ENCODE measurements at regions not wholly inside any gene's neighbourhood (a gene's known extent, or its start where the extent isn't known, plus 50 kb on each side); places are given as distances from the start of the nearest gene placed in this dataset.
"Not testable (repeated sequence)": the region's sequence is repeated elsewhere in the genome, so short reads cannot be mapped to it uniquely, and the experiment has no call there.

DNA sequence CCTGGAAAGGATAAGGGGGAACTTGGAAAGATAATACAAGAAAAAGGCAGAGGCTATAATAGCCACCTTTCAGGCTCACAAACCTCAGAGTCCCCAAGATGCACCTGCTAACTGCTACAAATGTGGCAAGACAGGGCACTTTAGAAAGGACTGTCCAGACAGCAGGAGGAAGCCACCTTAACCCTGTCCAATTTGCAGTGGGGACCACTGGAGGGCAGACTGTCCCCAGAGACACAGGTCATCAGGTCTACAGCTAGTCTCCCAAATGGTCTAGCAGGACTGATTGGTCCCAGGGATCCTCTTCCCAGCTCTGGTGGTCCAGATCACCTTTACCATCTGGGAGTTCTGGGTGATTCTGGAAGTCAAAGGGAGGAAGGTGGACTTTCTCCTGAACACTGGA lies 882.5 kb upstream of the GBE1 start:
- no peak for DNase-seq (ENCODE audit: low spot score)

DNA sequence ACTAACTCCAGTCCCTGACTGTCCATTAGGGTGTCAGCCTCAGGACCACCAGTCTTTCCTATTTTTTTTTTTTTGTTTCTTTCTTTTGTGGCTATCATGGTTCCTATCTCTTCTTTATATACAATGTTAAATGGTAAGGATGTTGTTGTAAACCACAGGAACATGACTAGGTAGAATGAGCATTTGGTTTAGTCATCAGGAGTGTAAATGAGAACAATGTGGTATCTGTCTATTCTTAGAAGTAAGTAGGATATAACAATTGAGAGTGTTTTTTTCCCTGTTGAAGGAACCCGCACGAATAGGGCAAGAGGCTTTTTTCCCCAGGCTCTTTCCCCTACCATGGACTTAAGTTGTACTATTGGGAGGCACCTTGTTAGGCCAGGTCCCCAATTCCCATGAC lies 880.3 kb upstream of the GBE1 start:
- intact Hi-C loops (cut with DNase I): no loop called here
- DNase-seq (ENCODE audit: low spot score): no peak

More for the DNA sequence above, 882.5 kb upstream of the GBE1 start:
- intact Hi-C loops (cut with DNase I): no loop called here

DNA sequence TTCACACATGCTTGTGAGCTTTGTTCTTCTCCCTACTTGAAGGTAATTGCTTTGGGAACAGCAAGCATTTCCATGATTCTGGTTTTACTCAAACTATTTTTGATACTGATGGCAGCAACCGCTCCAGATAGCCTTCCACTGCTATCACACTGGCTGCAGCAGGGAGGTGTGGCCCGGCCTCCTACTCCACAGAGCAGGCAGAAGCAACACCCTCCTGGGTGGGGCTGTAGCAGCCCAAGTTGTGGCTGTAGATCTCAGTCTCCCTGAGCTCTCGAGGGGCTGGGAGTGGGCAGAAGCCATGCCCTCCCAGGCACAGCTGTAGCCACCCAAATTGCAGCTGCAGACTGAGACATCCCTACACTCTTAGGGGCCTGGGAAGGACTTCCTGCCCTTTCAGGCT lies 878.8 kb upstream of the GBE1 start:
- no peak for DNase-seq (ENCODE audit: low spot score)
- intact Hi-C loops (cut with DNase I): no loop called here

DNA sequence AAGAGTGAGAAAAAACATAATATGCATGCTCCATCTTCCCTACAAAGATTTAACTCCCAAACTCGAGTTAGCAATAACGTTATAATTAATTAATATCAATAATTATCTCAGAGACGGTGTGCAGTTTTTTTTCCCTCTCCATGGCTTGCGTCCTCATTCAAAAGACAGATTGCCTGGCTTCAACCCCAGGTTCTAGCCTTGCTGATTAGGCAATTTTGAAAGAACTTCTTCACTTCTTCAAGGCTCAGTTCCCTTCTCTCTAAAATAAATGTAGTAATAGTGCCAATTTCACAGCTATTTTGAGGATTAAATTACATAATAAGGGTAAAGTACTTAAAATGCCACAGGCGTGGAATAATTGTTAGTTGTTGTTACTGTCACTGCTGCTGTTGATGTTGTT lies 876.1 kb upstream of the GBE1 start:
- no peak for DNase-seq (ENCODE audit: low spot score)
- intact Hi-C loops (cut with DNase I): no loop called here

DNA sequence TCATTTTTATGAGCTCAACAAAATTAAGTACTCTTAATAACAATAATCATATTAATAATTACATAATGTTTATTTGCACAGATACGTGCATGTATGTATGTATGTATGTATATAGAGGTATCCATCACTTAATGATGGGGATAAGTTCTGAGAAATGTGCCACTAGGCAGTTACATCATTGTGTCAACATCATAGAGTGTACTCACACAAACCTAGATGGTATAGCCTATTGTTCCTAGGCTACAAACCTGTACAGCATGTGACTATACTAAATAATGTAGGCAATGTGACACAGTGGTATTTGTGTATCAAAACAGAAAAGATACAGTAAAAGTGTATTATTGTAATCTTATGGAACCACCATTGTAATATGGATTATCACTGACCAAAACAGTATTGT lies 874.7 kb upstream of the GBE1 start:
- no peak for DNase-seq (ENCODE audit: low spot score)
- intact Hi-C loops (cut with DNase I): no loop called here

DNA sequence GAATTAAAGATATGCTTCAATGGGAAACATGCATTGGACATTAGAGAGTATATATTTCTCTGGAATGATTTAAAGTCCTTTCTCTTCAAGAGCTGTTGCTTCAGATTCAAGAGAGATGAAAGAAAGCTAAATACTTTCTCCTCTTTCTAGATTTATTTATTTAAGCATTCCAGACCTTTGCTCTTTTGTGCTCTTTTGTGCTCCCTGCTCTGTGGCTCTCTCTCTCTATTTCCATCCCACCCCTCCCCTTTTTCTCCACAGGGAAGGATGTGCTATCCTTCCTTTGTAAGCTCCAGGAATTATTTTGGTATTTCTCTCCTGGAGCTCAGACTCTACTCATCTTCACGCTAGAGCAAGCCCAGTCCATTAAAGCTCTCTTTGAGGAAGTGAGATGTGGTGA lies 871.9 kb upstream of the GBE1 start:
- no peak for DNase-seq (ENCODE audit: low spot score)
- intact Hi-C loops (cut with DNase I): no loop called here

DNA sequence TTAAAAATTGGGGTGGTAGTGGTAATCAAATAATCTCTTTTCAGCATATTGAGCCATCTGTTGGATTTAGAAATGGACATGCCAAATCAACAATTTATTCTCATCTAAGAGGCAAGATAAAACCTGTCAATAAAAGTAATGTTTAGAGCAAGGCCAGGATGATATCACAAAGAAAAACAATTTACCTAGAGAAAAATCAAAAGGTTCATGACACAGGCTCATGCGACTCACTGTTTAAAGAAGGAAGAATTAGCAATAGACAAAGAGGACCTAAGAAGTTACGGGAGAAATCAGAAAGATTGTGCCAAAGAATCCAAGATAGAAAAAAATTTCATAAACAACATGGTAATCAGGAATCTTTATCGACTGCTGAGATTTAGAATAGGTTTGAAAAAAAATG lies 868.5 kb upstream of the GBE1 start:
- intact Hi-C loops (cut with DNase I): no loop called here
- DNase-seq (ENCODE audit: low spot score): no peak

DNA sequence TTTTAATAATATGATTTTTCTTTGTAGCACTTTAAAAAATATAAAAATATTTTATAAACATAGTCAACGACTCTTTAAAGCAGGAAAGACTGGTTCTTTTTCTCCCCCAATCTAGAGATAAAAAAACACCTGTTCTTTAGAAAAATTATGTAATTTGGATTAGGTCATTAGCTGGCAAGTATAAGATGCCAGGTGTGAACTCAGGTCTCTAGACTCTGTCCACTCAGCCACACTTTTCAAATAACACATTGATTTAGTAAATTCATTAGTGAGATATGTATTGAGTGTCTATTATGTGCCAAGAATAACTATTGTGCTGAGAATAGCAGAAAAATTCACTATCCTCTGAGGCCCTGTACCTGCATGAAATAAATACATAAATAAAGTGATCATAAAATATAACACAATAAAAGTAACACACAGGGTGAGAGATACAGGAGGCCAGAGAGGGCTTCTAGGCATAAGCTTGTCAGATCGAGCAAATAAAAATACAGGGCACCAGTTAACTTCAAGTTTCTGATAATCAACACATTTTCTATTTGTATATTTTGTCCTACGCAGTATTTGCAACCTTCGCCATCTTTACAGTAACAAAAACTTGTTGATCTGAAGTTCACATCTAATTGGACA lies 867.1 kb upstream of the GBE1 start:
- intact Hi-C loops (cut with DNase I): no loop called here

DNA sequence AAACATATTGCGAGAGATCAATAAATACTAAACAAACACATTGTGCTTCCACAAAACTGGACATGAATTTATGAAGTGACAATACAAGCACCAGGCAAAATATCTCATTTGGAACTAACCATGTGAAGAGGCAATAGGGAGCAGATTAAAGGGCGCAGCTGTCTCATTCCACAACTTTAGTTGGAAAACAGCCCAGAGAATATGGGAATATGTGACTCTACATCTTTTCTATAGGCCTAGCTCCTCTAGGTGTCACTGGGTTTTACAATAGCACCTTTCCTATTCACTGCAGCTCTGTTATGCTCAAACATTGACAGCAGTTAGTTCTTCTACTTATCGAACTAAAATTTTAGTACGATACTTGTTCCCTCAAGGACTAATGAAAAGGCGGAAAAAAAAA lies 866.3 kb upstream of the GBE1 start:
- DNase-seq (ENCODE audit: low spot score): no peak
- intact Hi-C loops (cut with DNase I): no loop called here

More for the DNA sequence above, 867.1 kb upstream of the GBE1 start:
- no peak for DNase-seq (ENCODE audit: low spot score)

DNA sequence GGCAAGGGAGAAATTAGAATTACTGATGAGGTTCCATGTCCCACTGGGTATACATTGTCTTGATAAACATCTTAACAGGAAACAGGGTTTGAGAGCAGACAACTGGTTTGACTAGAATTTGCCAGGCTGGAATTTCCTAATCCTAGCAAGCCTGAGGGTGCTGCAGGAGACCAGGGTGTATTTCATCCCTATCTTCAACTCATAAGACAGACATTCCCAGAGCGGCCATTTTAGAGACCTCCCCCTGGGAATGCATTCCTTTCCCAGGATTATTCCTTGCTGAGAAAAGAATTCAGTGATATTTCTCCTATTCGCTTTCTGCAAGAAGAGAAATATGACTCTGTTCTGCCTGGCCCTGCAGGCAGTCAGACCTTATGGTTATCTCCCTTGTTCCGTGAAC lies 859.3 kb upstream of the GBE1 start:
- DNase-seq (ENCODE audit: low spot score); intact Hi-C loops (cut with DNase I): not testable (repeated sequence)

DNA sequence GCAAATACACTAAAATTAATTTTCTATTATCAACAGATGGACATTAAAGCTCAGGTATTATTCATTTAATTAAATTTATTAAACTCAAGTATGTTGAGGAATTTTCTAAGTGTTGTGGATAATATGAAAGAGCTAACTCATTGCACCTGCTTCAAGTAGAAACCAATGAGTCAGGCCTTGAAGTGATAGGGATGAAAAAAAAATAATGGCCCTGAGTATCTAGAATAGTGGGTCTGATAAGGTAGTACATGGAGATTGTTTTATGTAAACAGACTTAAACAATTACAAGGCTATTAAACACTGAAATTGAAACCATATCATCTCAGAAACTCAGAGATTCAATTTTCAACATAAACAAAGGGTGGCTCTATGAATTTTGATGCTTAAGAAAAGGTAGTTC lies 857.1 kb upstream of the GBE1 start:
- no peak for DNase-seq (ENCODE audit: low spot score)
- intact Hi-C loops (cut with DNase I): no loop called here

DNA sequence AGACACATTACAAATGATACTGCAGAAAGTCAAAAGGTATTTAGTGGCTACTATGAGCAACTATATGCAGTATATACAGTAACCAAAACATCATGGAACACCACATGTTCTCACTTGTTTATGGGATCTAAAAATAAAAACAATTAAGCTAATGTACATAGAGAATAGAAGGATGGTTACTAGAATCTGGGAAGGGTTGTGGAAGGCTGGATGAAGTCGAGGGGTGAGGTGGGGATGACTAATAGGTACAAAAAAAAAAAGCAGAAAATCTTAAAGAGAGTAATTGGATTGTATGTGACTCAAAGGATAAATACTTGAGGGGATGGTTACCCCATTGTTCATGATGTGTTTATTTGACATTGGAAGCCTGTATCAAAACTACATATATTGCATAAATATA lies 848.8 kb upstream of the GBE1 start:
- DNase-seq (ENCODE audit: low spot score): no peak
- intact Hi-C loops (cut with DNase I): no loop called here

DNA sequence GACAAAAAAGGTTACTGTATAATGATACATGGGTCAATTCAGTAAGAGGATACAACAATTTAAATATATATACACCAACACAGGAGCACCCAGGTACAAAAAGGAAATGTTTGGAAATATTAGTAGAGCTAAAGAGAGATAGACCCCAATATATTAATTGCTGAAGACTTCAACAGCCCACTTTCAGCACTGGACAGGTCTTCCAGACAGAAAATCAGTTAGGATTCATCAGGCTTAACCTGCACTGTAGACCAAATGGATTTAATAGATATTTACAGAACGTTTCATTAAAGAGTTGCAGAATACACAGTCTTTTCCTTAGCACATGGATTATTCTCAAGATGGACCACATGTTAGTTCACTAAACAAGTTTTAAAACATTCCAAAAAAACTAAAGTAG lies 845.9 kb upstream of the GBE1 start:
- DNase-seq (ENCODE audit: low spot score): no peak
- intact Hi-C loops (cut with DNase I): no loop called here

DNA sequence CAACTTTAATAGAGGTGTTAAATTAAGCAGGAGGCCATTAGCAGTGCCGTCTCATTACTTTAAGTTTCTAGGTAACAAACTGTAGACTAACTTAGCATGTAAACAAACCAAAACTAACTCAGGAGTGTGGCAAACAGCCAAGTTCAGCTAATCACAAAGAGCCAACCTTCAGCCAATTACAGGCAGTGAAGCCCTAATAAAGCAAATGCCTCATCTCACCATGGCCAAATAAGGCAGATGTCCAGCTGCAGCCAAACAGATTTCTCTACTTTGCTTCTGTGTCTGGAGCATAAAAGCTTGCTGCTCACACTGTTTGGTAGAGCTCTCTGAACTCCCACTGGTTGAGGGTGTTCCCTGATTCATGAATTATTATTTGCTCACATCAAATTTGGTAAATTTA lies 835.4 kb upstream of the GBE1 start:
- intact Hi-C loops (cut with DNase I): no loop called here
- no peak for DNase-seq (ENCODE audit: low spot score)

DNA sequence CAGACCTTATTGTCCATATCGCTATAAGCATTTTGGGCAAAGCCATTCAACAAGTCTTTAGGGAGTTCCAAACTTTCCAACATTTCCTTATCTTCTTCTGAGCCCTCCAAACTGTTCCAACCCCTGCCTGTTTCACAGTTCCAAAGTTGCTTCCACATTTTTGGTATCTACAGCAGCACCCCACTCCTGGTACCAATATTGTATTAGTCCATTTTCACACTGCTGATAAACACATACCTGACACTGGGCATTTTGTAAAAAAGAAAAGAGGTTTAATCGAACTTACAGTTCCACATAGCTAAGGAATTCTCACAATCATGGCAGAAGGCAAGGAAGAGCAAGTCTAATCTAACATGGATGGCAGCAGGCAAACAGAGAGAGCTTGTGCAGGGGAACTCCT lies 834.1 kb upstream of the GBE1 start:
- DNase-seq (ENCODE audit: low spot score): no peak
- intact Hi-C loops (cut with DNase I): no loop called here

DNA sequence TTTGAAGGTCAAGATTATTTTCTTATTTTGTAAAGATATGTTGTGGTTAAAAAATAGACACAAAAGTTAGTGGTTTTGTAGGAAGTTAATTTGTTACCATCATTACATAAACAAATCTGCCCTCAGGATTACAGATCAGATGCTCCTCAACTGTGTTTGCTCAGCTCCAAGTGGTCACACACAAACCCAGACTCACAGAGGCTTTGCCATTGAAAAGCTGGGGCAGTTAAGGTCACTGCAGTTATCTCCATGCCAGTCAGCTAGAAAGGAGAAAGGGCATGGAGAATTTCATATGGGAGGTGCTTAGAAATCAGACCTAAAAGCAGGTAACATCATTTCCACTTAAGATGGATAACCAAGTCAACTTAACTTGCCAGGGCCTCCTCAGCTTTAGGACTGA lies 825.7 kb upstream of the GBE1 start:
- intact Hi-C loops (cut with DNase I): no loop called here
- no peak for DNase-seq (ENCODE audit: low spot score)

DNA sequence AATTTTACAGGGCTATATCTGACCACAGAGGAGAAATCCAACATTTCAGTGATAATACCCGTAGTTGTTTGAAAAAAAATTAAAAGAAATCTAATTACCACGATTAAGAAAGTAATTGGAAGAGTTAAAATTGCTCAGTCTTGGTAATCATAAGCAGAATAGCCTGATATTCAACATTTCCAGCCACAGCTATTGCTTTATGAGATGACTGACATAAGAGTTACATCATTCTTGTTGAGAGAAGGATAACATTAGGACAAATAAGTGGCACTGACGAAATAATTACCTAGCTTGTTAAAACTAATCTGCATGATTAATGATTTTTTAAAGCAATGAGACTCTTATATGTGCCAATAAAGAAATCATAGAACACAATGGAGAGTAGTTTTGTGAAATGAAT lies 825.0 kb upstream of the GBE1 start:
- intact Hi-C loops (cut with DNase I): no loop called here
- DNase-seq (ENCODE audit: low spot score): no peak

DNA sequence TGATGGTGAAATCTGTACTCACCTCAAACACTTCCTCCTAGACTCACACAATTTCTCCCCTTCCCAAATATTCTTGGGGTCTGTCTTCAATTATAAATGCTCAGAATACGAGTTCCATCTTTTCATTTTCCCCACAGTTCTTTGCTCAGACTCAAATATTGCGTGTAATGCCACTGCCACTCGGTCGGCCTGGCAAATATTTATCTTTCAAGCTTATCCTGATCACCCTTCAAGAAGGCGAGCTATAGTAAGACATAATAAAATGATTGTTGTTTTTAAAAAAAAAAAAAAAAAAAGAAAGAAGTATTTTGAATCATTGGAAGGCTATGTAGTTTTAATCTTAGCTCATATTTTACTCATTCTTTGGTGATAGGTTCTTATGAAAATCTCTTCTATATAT lies 824.6 kb upstream of the GBE1 start:
- intact Hi-C loops (cut with DNase I); DNase-seq (ENCODE audit: low spot score): not testable (repeated sequence)

DNA sequence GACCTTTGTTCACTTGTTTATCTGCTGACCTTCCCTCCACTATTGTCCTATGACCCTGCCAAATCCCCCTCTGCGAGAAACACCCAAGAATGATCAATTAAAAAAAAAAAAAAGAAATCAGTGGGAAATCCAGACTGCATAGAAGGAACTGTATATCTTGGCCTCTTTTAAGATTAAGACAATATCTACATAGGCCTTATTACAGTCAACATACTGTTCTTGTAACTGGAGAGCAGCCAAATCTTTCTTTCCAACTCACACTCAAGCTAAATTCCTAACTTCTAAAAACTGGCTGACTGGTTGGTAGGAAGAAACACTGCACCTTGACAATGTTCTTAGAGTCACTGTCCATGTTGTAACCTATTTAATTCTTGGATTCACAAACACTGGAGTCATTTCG lies 824.1 kb upstream of the GBE1 start:
- intact Hi-C loops (cut with DNase I); DNase-seq (ENCODE audit: low spot score): not testable (repeated sequence)

DNA sequence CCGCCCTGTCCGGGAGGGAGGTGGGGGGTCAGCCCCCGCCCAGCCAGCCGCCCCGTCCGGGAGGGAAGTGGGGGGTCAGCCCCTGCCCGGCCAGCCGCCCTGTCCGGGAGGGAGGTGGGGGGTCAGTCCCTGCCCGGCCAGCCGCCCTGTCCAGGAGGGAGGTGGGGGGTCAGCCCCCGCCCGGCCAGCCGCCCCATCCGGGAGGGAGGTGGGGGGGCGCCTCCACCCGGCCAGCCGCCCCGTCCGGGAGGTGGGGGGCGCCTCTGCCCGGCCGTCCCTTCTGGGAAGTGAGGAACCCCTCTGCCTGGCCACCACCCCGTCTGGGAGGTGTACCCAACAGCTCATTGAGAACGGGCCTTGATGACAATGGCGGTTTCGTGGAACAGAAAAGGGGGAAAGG lies 823.4 kb upstream of the GBE1 start:
- DNase-seq (ENCODE audit: low spot score); intact Hi-C loops (cut with DNase I): not testable (repeated sequence)

DNA sequence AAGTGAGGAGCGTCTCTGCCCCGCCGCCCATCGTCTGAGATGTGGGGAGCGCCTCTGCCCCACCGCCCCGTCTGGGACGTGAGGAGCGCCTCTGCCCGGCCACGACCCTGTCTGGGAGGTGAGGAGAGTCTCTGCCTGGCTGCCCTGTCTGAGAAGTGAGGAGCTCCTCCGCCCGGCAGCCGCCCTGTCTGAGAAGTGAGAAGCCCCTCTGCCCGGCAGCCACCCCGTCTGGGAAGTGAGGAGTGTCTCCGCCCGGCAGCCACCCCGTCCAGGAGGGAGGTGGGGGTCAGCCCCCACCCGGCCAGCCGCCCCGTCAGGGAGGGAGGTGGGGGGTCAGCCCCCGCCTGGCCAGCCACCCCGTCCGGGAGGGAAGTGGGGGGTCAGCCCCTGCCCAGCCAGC lies 823.0 kb upstream of the GBE1 start:
- intact Hi-C loops (cut with DNase I): not testable (repeated sequence)

DNA sequence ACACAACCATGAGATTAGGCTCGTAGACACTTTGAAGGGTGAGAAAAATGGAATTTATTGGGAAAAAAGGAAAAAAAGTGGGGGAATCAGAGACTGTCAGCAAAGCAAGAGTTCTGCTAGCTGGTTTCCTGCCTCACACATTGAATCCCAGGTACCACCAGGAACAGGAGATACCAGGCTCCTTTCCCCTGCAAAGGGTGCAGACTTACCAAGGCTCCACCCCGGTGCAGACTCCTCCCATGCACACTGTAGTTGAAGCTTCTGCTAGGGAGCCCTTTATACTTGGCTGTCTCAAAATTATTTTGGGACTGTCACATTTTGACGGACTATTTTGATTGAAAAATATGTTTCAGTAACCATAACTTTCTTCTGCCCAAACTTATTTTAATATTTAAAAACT lies 819.9 kb upstream of the GBE1 start:
- intact Hi-C loops (cut with DNase I): no loop called here
- no peak for DNase-seq (ENCODE audit: low spot score)

More for the DNA sequence above, 823.0 kb upstream of the GBE1 start:
- not testable (repeated sequence) for DNase-seq (ENCODE audit: low spot score)
